Stimulated activated naive CD8-positive, alpha-beta T cell treated with anti-CD3 and anti-CD28 coated beads, Interleukin-15, Interleukin-2, amounts not matched to agents 100 ng/mL and 50 ng/mL, for 24 hours (primary cell): ENCODE measurements at regions not wholly inside any gene's neighbourhood (a gene's known extent, or its start where the extent isn't known, plus 50 kb on each side); places are given as distances from the start of the nearest gene placed in this dataset.
"Not testable (repeated sequence)": the region's sequence is repeated elsewhere in the genome, so short reads cannot be mapped to it uniquely, and the experiment has no call there.

Experiments used
- H3K27ac Mint-ChIP-seq: one replicate; pipeline ENCODE4 v1.8.0; 2021; ENCODE audit warnings: mild to moderate bottlenecking, mixed read lengths
- H3K27me3 Mint-ChIP-seq: one replicate; pipeline ENCODE4 v1.8.0; 2021; ENCODE audit warnings: mixed read lengths
- H3K36me3 Mint-ChIP-seq: one replicate; pipeline ENCODE4 v1.8.0; 2021; ENCODE audit warnings: low read depth, mixed read lengths
- H3K4me1 Mint-ChIP-seq: one replicate; pipeline ENCODE4 v1.8.0; 2021; ENCODE audit warnings: low read depth, mixed read lengths
- H3K4me3 Mint-ChIP-seq: one replicate; pipeline ENCODE4 v1.8.0; 2021; ENCODE audit warnings: mild to moderate bottlenecking, mixed read lengths
- H3K9me3 Mint-ChIP-seq: one replicate; pipeline ENCODE4 v1.8.0; 2021; ENCODE audit warnings: mixed read lengths

DNA sequence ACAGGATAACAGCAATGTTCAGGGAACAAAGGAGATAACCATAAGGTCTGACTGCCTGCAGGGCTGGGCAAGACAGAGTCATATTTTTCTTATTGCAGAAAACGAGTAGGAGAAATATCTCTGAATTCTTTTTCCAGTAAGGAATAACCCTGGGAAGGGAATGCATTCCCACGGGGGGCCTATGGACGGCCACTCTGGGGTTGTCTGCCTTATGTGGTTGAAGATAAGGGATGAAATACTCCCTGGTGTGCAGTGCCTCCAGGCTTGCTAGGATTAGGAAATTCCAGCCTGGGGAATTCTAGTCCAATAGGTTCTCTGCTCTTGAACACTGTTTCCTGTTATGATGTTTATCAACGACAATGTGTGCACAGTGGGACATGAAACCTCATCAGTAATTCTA, 185.3 kb upstream of the HSFY2 start:
- no peaks in the 10 kb centered on the region for H3K4me1 Mint-ChIP-seq
- H3K27me3 Mint-ChIP-seq = no peaks in the 10 kb centered on the region
- peaks cover 27% of the 10 kb centered on the region for H3K36me3 Mint-ChIP-seq
- H3K27ac Mint-ChIP-seq = no peak overlapping the region
- peaks cover 4% of the 10 kb centered on the region for H3K9me3 Mint-ChIP-seq
- no peak overlapping the region for H3K4me3 Mint-ChIP-seq

DNA sequence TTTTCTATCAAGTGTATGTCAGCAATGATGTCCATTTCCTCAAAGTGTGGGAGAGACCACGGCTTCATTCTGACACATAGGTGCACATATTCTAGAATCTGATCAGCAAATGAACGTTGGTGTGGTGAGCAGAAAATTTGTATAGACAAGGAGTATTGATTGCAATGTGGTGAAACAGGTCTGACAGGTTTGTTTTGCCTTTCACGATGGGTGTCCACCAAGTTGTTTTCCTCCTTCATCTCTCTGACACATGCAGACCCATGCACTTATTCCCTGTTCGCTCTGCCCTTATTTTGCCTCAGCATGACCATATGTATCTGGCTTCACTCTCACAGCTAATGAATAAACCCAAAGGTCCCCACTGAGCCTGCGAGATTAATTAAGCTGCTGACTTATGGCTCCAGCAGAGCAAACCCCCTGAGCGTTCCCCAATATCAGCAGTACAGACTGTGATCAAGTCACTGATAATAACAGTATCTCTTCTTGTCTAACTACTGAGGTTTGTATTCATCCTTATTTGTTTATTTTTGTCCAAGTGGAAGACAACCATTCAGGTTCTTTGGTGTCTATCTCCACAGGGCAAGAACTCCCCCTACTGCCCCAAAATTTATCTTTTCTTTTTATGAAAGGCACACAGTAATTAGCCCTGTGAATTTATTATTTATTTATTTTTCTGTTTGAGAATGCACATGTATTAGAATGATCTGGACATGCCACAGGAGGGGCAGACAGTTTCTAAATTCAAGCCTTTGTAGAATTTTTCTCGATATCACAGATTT, 178.3 kb upstream of the HSFY2 start:
- H3K27me3 Mint-ChIP-seq = no peaks in the 10 kb centered on the region
- H3K27ac Mint-ChIP-seq = no peak overlapping the region
- no peak overlapping the region for H3K4me3 Mint-ChIP-seq
- no peaks in the 10 kb centered on the region for H3K4me1 Mint-ChIP-seq
- peaks cover 22% of the 10 kb centered on the region for H3K9me3 Mint-ChIP-seq
- H3K36me3 Mint-ChIP-seq = peaks cover 16% of the 10 kb centered on the region

DNA sequence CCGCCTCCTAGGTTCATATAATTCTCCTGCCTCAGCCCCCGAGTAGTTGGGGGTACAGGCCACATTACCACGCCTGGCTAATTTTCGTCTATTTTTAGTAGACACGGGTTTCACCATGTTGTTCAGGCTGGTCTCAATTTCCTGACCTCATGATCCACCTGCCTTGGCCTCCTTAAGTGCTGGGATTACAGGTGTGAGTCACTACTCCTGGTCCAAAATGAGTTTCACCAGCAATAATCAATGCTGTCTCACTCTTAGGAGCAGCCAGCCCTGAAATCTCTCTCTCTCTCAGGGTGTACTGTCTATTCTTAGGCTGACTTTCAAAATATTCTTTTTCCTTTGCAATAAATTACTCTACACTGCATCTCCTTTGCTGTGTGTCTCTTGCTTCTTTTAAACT, 177.5 kb upstream of the HSFY2 start:
- Mint-ChIP-seq H3K4me1 (no peaks in the 10 kb centered on the region), H3K4me3 (no peak overlapping the region), H3K27ac (no peak overlapping the region), H3K36me3 (peaks cover 16% of the 10 kb centered on the region), H3K27me3 (no peaks in the 10 kb centered on the region), H3K9me3 (peaks cover 22% of the 10 kb centered on the region)

DNA sequence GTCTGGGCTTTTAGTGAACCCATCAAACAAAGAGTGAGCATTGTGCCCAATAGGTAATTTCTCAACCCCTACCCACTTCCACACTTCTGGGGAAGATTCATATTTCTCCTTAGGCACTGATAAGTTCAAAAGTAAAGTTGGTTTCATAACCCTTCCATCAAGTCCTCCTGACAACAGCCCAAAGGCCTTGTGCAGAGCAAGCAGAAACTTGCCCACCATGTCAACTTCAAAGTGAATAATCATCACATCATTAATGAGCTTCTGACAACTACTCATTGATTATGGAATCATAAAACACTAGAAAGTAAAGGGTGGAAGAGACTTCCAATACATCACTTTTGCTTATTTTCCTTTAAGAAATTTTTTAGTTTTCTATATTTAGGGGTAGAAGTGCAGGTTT, 163.3 kb upstream of the HSFY2 start:
- H3K4me3 Mint-ChIP-seq = no peak overlapping the region
- H3K9me3 Mint-ChIP-seq = no peaks in the 10 kb centered on the region
- no peaks in the 10 kb centered on the region for H3K36me3 Mint-ChIP-seq
- H3K27me3 Mint-ChIP-seq = no peaks in the 10 kb centered on the region
- H3K4me1 Mint-ChIP-seq = peaks cover 8% of the 10 kb centered on the region
- H3K27ac Mint-ChIP-seq = no peak overlapping the region

DNA sequence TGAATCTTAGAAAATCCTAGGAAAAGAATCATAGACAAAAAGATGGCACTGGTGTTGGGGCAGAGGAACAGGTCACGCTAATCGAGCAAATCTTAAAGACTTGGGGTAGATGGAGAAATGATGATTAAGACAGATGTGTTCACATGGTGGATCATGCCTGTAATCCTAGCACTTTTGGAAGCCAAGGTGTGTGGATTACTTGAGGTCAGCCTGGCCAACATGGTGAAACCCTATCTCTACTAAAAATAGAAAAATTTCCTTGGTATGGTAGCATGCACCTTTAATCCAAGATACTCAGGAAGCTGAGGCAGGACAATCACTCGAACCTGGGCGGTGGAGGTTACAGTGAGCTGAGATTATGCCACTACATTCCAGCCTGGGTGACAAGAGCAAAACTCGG, 145.7 kb upstream of the HSFY2 start:
- no peak overlapping the region for H3K4me3 Mint-ChIP-seq
- no peaks in the 10 kb centered on the region for H3K27me3 Mint-ChIP-seq
- H3K4me1 Mint-ChIP-seq = no peaks in the 10 kb centered on the region
- no peaks in the 10 kb centered on the region for H3K9me3 Mint-ChIP-seq
- H3K36me3 Mint-ChIP-seq = peaks cover 4% of the 10 kb centered on the region
- H3K27ac Mint-ChIP-seq = no peak overlapping the region

DNA sequence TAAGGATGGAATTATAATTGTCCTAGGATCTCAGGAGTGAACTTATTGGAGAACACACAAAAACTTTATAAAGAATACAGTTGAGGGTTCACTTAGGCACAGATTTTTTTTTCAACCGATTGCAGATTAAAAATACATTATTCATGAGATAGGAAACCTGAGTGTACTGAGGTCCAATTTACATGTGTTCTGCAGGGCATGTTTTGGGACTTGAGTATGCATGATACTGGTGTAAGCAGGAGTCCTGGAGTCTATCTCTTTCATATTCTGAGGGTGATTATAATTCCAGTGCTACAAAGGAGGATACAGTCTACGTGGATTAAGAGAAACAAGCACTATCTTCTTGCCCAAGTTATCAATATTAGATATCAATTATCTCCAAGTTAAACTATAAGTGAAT, 139.3 kb upstream of the HSFY2 start:
- no peak overlapping the region for H3K4me3 Mint-ChIP-seq

DNA sequence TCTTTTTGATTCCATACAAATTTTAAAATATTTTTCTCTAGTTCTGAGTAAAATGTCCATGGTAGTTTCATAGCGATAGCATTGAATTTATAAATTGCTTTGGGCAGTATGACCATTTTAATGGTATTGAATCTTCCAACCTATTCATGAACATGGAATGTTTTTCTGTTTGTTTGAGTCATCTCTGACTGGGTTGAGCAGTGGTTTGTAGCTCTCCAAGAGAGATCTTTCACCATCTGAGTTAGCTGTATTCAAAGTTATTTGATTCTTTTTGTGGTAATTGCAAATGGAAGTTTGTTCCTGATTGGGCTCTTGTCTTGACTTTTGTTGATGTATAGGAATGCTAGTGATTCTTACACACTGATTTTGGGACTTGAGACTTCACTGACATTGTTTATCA, 136.3 kb upstream of the HSFY2 start:
- Mint-ChIP-seq H3K36me3 (peaks cover 7% of the 10 kb centered on the region), H3K4me1 (no peaks in the 10 kb centered on the region), H3K27ac (no peak overlapping the region), H3K27me3 (no peaks in the 10 kb centered on the region), H3K9me3 (no peaks in the 10 kb centered on the region), H3K4me3 (no peak overlapping the region)

More for the DNA sequence above, 139.3 kb upstream of the HSFY2 start:
- Mint-ChIP-seq H3K4me1 (no peaks in the 10 kb centered on the region), H3K27me3 (no peaks in the 10 kb centered on the region), H3K9me3 (no peaks in the 10 kb centered on the region), H3K27ac (no peak overlapping the region), H3K36me3 (peaks cover 4% of the 10 kb centered on the region)

DNA sequence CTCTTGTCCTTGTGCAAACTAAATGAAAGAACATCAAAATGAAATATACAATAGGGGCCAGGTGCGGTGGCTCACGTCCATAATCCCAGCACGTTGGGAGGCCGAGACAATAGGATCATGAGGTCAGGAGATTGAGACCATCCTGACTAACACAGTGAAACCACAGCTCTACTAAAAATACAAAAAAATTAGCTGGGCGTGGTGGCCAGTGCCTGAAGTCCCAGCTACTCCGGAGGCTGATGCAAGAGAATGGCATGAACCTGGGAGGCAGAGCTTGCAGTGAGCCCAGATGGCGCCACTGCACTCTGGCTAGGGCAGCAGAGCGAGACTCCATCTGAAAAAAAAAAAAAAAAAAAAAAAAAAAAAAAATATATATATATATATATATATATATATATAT, 132.7 kb upstream of the HSFY2 start:
- H3K4me1 Mint-ChIP-seq, H3K27ac Mint-ChIP-seq, H3K9me3 Mint-ChIP-seq, H3K27me3 Mint-ChIP-seq, H3K36me3 Mint-ChIP-seq, H3K4me3 Mint-ChIP-seq: not testable (repeated sequence)

DNA sequence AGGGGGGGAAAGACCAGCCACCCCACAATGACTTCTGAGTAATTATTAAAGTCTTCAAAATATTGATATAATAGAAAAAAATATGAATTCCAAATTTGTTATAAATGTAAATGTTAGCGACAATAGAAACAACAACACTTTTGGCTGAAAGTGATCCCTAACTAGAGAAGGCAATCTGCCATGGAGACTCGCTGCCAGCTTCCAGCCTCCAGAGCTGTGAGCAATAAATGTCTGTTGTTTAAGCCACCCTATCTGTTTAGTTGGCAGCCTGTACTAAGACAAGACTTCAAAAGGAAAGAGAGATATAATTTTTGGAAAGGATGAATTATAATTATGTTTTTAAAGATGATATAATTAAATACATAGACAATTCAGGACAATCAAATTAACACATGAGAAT, 130.8 kb upstream of the HSFY2 start:
- Mint-ChIP-seq H3K4me1 (no peaks in the 10 kb centered on the region), H3K4me3 (no peak overlapping the region), H3K27ac (no peak overlapping the region), H3K27me3 (no peaks in the 10 kb centered on the region), H3K36me3 (peaks cover 7% of the 10 kb centered on the region), H3K9me3 (no peaks in the 10 kb centered on the region)

DNA sequence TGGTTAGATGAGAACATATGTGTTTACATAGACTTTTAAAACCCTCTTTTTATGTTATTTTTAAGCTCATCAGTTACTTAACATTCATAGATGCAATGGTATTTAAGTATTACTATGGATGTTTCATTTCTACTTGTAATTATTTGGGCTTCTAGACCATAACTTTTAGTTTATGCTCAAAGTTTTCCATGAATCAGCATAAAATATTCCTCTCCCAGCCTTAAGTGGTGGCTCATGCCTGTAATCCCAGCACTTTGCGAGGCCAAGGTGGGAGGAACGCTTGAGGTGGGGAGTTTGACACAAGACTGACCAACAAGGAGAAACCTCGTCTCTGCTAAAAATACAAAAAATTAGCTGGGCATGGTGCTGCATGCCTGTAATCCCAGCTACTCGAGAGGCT, 118.5 kb upstream of the HSFY2 start:
- no peaks in the 10 kb centered on the region for H3K9me3 Mint-ChIP-seq
- no peak overlapping the region for H3K27ac Mint-ChIP-seq
- H3K4me1 Mint-ChIP-seq = no peaks in the 10 kb centered on the region
- no peaks in the 10 kb centered on the region for H3K27me3 Mint-ChIP-seq
- H3K4me3 Mint-ChIP-seq = no peak overlapping the region
- H3K36me3 Mint-ChIP-seq = peaks cover 4% of the 10 kb centered on the region

DNA sequence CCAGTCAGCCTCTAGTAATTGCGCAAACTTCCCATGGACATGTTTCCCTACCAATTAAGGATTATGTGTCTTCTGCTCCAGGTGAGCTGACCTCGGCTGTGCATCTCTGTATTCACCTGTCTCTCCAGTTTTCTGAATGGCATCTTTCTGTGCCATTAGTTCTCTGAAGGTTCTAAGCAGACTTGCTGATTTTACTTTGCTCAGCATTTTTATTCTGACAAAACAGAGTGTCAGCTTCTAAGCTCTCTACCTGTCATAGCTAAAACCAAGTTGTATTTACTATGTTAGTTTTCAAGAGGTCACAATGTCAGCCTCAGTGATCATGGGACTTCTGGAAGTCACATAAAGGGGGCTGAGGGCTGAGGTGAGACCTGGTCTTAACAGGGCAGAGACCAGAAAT, 116.0 kb upstream of the HSFY2 start:
- Mint-ChIP-seq H3K36me3 (no peaks in the 10 kb centered on the region), H3K27me3 (no peaks in the 10 kb centered on the region), H3K9me3 (no peaks in the 10 kb centered on the region)

DNA sequence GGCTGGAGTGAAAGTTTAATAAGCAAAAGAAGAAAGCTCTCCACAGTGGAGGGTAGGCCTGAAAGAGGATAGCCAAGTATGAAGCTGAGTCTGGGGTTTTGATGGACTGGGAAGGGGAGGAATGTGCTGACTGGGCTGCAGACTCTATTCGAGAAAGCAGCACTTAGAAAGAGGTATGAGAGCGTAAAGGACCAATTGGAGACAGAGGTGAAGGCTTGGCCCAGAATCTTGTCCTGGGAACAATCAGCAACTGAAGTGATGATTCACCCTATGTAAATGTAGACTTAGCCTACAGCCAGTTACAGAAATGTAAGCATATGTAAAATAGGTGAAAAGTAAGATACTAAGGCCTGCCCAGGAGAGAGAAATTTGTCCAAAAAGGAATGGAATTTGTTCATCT, 111.2 kb upstream of the HSFY2 start:
- no peaks in the 10 kb centered on the region for H3K4me1 Mint-ChIP-seq
- H3K36me3 Mint-ChIP-seq = peaks cover under 1% of the 10 kb centered on the region
- no peak overlapping the region for H3K27ac Mint-ChIP-seq
- H3K9me3 Mint-ChIP-seq = no peaks in the 10 kb centered on the region
- no peaks in the 10 kb centered on the region for H3K27me3 Mint-ChIP-seq
- H3K4me3 Mint-ChIP-seq = no peak overlapping the region

More for the DNA sequence above, 116.0 kb upstream of the HSFY2 start:
- Mint-ChIP-seq H3K27ac (no peak overlapping the region), H3K4me3 (no peak overlapping the region), H3K4me1 (no peaks in the 10 kb centered on the region)

DNA sequence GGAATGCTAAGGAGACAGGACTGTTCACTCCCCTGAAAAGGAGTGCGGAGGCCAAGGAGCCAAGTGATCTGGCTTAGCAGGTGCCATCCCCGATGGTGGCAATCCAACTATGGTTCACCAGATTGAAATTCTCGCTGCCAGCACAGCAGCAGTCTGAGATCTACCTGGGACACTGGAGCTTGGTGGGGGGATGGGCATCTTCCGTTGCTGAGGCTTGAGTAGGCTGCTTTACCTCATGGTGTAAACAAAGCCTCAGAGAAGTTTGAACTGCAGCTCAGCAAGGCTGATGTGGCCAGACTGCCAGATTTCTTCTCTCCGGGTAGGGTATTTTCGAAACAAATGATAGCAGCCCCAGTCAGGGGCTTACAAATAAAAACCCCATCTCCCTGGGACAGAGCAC, 95.6 kb upstream of the HSFY2 start:
- not testable (repeated sequence) for H3K4me3 Mint-ChIP-seq, H3K27ac Mint-ChIP-seq, H3K27me3 Mint-ChIP-seq, H3K9me3 Mint-ChIP-seq, H3K36me3 Mint-ChIP-seq, H3K4me1 Mint-ChIP-seq

DNA sequence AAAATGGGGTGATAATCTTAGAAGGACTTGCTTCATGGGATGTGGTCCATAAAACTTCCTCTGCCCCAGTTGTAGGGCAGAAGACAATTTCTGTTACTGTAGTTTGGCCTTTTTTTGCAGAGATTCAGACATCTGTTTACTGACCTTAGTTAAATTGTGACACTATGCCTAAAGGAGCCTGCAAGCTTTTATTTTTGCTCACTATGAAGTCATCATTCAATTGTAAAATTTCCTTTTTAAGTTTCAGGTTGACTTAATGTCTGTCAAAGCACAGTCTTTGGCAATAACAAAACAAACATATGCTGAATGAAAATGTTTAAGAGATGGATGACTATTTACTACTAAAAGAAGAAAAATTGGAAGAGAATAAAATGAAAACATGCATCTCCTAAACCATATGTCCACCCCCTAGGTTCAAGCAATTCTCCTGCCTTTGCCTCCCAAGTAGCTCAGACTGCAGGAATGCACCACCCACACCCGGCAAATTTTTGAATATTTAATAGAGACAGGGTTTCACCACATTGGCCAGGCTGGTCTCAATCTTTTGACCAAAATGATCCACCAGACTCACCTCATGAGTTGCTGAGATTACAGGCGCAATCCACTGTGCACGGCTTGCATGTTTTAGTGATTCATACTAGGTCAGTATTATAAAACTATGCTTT, 93.5 kb upstream of the HSFY2 start:
- H3K27me3 Mint-ChIP-seq, H3K27ac Mint-ChIP-seq, H3K4me3 Mint-ChIP-seq, H3K4me1 Mint-ChIP-seq, H3K9me3 Mint-ChIP-seq, H3K36me3 Mint-ChIP-seq: not testable (repeated sequence)

DNA sequence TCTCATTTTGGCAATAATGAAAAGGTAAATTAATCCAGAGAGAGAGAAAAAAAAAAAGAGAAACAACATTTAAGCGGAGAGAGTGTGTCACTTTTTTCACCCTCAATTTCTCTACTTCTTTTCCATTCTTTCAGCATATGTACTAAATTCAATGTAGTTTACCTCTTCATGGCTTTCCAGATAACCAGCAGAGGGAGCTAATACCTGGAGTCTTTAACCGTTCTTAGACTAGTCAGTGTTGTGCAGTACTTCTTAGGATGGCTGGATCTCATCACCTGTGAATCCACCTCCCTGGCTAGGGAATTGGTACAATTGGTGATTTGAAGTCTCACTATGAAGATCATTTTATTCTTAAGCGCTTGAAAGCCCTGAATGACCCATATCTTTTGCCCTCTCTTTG, 87.3 kb upstream of the HSFY2 start:
- H3K4me1 Mint-ChIP-seq, H3K36me3 Mint-ChIP-seq, H3K4me3 Mint-ChIP-seq, H3K27me3 Mint-ChIP-seq, H3K9me3 Mint-ChIP-seq, H3K27ac Mint-ChIP-seq: not testable (repeated sequence)
